GM18907 (cell line): ENCODE measurements at regions not wholly inside any gene's neighbourhood (a gene's known extent, or its start where the extent isn't known, plus 50 kb on each side); places are given as distances from the start of the nearest gene placed in this dataset.

Source experiments
- ATAC-seq: cut with Tn5 transposase; IDR thresholded peaks from one replicate; pipeline ENCODE4 v1.9.1; 2021; ENCODE audit warnings: mild to moderate bottlenecking, moderate library complexity; ENCODE audit not compliant: unreplicated experiment

DNA sequence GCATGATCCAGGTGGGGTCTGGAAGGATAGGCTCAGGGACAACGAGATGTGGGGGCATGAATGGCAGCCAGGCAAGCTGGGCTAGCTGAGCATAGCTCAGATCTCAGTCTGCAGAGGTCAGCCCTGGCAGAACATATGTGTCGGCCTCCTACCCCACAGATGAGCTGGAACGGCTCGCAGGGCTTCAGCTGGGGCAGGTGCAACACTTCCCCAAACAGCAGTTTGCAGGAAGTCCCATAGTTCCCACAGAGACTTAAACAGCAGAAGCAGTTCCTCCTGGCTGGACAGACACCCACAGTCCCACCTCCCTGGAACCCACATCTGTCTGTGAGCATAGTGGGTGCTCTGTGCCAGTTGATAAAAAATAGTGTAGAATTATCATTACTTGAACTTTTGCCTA lies 404.6 kb downstream of the GADD45G start:
- ATAC-seq: no peak

DNA sequence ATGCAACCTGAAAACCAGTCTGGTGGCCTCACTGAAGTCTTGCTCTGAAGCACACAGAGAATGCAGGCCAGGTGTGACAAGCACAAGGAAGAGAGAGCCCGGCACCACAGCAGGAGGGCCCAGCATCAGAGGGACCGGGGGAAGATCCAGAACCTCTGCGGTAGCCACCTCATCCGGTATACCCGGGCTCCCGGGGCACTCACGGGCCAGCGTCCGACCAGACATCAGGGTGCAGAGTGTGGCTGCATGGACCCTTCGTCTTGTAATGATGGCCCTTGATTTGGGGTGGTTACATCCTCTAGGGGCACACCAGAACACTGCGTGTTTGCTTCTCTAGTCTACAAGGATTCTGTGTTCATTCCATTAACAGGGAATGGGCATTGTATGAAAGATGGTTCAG lies 406.0 kb downstream of the GADD45G start:
- ATAC-seq: no peak

DNA sequence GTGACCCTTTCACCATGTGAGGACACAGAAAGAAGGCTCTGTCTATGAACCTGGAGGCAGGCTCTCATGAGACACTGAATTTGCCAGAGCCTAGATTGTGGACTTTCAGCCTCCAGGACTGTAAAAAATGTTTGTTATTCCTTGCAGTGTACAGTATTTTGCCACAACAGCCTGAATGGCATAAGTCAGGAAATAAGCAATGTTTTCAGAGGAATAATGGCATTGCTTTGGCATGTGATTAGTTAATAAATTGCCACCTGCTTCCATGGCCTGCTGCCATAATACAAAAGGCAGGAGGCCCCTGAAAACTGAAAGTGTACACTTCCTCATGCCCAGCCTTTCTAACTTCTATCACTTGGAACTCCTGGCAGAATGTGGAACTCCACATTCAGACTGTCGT lies 408.1 kb downstream of the GADD45G start:
- no peak for ATAC-seq

DNA sequence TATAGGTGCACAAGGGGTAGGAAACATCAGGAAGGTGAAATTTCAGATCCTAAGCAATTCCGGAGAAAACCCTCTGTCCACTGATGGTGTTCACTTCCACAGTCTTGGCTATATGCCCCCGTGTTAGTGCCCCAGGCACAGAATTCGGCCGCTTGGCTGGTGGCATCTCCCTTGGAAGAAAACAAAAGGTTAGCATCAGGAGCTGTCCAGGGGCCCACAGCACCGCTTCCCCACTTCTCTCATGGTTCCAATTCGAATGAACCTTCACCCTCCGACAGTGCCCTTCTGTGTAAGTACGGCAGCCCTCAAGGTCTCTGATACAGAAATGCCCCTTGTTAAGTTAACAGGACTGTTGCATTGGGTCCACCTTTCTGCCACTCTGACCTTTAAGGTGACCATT lies 409.0 kb downstream of the GADD45G start:
- ATAC-seq: no peak

DNA sequence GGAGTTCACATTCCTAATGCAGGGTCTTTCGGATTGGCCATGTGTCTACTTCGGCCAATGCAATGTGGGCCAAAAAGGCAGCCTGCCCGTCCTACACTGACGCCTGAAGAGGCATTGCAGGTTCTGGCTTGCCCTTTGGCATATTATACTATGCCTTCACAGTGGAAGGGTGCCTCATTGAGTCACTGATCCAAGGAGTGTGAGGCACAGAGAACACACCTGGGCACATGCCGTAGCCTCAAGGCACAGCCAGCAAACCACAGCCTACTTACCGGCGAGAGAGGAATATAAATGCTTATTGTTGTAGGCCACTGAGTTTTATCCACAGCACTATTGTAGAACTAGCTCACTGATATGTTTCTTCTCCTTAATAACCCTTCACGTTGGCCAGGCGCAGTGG lies 409.6 kb downstream of the GADD45G start:
- ATAC-seq: no peak

DNA sequence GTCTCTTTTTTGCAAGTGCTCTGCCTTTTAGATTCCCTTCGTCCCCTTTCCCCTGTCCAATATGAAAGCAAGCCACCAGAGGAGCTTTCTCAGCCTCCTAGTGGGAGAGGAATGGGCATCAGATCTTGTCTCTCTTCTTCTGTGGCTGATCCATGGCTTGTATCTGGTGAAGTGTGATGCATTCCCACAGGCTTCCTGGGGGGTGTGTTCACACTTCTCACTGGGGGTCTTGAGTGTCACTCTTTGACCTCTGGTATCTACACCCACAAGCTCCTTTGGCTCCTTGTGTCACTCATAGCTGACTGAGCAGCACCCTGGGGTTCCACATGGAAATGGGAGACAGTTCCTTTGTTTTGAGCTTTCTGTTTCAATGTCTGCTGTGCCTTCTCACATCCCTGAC lies 411.5 kb downstream of the GADD45G start:
- ATAC-seq: no peak

DNA sequence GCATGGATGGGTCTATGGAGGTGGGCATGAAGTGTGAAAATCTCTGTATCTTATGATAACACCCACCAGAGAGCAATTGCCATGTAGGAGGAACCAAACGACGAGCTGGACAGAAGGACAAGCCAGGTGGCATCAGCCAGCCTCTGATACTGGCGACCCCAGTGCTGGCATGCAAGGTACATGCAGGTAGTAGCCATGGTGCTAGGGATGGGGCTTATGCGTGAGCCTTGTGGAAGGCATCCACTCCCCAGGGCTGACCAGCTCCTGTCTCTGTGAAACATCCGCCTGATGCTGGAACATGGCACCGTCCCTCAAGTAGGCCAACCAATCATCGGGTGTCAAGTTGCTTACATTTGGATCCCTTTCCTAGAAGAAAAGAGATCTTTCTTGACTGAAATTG lies 412.9 kb downstream of the GADD45G start:
- ATAC-seq: no peak

DNA sequence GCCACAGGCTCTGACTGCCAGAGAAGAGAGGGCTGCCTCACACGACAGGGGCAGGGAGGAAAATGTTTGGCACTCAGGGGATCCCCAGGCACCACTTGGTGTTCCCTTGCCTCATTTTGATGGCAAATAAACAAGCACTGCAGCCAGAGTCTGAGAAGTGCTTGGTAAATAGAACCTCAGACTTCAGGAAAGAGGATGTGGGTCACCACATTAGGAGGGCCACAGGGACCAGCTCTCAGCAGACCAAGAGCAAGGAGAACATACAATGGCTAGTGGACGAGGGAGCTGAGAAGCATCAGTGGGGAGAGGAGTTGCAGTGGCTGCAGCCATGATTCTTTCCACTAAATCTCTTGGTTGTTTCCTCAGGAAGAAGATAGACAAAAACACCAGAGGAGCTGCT lies 413.9 kb downstream of the GADD45G start:
- ATAC-seq: no peak

DNA sequence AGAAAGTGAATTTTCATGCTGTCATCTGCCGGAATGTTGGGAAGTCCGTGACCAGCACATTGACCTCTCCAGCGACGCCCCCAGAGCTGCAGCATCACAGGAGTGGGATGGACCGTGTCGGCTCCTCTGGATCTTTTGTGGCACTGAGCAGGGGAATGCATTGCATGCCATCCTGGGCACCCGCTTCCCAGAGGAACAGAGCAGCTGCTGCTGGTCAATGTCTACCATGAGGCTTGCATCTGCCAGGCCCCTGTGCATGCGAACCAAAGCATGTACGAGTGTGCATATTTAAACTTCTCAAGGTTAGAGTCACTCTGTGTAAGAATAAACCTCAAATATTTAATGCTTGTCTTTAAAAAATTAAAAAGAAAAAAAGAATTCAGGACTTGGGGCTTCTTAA lies 414.8 kb downstream of the GADD45G start:
- ATAC-seq: no peak

DNA sequence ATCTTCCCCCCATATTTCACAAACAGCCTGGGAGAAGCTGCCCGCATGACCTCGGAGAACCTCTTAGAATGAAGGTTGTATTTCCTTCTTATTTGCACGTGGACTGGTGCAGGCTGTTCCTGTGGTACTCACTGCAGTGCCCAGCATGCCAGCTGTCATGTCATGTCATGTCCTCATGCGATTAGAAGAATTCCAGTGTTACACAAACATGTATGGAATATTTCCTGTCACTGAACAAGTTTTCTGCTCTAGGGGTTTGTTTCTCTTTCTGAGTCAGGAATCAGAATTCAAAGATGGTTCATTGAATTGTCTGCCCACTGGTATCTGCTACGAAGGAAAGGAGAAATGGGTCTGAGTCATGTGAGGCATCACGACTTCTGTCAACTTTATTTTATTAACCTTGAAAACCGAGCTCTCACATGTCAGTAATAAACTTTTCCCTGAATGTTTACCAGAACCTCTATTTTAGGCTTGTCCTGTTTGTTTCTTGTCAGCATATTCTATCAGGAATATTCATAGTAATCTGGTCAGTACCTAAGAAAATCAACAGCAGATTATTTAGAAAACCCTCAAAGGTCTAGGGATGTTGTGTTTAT lies 415.6 kb downstream of the GADD45G start:
- ATAC-seq: no peak

DNA sequence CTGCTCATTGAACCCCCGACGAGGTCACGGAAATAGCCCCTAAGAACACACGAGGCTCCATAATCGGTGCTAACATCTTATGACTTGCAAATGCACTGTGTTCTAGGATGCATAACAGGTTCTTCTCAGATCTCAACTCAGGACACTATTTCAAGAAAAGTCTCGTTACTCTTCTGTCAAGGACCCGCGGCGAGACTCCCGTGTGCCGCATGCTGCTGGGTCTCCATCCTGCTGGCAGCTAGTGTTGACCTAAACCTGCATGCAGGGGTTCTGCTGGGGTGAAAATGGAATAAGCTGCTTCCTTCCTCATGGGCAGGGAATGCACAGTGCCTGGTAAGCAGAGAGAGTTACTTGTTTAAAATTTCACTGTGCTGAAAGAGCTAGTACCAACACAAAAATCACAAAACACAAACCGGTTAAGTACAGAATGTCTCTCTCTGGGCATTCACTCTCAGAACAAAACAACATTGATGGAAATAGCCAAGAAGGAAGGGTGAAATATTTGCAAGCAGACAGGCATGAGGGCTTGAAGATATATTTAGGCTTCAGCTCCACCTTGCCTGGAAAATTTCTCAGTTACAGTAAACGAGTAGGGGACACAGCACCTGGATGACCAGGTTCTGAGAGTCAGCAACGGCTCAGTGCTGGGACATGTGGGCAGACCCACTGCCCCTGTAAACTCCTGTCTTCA lies 416.5 kb downstream of the GADD45G start:
- ATAC-seq: no peak

DNA sequence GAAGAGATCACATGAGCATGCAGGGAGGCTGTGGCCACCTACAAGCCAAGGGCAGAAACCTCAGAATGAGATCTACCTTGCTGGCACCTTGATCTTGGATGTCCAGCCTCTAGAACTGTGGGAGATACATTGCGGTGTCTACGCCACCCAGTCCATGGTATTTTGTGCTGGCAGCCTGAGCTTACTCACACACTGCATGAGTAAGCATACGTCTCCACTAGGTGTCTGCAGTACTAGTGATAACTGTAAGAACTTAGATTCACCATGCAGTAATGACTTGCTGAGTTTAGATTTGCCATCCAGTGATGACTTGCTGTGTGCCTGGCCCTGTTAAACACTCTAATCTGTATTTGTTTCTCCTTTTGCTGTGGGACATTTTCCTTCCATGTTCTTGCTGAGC lies 417.7 kb downstream of the GADD45G start:
- ATAC-seq: no peak

DNA sequence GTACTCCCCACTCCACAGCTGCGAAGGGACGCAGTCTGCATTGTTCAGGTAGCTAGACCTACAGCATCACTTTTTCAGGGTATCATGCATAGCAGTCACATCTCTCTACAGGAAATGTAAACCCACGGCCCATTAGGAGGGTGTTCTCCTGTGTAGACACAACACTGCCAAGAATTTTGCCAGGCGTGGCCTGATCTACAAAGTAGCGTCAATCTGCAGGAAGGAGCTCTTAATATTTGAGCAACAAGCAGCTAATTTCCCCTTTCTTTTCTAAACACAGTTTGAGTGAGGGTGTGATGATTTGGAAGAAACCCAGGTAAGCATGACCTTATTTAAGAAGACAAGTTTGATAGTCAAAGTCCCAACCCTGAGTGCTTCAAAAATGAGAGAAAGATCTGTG lies 419.0 kb downstream of the GADD45G start:
- no peak for ATAC-seq

DNA sequence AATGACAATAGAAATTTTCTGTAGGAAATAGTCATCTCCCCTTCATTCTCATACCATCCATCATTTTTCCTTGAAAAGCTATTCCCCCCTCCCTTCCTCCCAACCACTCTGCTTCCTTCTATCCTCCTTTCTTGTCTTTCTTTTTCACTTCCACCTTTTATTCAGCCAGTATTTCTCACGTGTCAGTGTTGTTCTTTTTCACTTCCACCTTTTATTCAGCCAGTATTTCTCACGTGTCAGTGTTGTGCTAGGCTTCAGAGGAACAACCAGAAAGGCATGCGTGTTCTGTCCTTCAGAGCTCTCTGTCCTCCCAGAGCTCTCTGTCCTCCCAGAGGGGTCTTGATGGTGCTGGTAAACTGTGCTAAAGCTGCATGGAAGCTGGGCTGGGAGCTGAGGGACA lies 419.6 kb downstream of the GADD45G start:
- ATAC-seq: no peak

DNA sequence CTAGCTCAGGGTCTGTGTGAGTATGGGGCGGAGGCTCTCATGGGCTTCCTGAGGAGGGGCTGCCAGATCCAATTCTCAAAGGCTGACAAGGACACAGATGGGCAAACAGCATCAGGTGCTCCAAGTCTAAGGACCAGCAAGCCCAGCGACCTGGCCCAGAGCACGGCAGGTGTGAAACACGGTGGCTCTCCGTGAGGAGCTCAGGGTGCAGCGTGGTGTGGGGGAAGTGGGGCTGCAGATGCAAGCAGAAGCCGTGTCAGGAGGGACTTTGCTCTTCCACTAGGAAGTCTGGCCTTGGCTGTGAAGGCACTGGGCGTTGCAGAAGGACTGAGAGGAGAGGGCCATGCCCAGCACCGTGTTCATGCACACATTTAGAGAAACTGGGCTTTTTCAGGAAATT lies 420.0 kb downstream of the GADD45G start:
- ATAC-seq: no peak

DNA sequence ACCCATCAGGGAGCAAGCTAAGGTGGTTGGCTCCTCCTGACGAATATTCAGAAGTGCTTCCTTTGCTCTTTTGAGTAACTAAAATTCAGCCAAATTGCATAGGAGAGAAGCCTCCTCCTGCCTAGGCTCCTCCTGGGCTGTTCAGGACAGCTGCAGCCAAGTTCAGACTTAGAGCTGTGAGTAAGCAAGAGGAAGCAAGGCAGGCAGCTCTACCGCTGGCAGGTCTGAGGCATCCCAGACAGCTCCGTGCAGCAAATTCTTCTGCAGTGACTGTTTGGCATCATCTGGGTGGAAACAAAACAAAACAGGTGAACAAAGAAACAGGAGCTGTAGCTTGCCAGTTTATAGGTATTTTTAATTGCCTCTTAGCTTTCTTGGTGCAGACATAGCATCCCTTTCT lies 421.0 kb downstream of the GADD45G start:
- ATAC-seq: no peak

DNA sequence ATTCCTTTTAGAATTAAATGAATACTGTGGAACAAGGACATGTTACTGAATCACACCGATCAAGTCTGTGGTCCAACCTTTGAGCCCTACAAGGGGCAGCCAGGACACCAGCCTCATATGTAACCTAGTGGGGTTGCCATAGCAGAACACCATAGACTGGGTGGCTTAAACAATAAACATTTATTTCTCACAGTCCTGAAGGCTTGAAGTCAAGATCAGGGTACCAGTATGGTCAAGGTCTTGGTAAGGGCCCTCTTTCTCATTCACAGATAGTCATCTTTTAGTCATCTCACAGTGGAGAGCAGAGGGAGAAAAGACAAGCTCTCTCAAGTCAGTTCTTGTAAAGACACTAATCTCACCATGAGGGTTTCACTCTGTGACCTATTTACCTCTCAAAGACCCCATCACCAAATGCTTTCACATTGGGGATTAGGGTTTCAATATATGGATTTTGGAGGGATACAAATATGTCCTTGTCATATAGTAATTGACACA lies 422.5 kb downstream of the GADD45G start:
- no peak for ATAC-seq

DNA sequence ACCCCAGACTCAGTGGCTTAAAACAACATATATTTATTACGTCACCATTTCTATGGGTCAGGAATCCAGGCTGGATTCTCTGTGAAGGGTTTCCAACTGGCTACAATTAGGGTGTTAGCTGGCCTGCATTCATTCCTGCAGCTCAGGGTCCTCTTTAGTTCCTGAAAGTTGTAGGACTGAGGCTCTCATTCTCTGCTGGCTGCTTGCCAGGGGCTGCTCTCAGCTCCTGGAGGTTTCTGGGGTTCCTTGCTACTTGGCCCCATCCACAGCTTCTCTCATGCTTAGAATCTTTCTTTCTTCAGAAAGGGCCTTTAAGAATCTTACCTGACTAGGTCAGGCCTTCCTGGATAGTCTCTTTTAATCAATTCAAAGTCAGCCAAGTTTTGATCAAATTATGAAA lies 424.6 kb downstream of the GADD45G start:
- ATAC-seq: no peak

DNA sequence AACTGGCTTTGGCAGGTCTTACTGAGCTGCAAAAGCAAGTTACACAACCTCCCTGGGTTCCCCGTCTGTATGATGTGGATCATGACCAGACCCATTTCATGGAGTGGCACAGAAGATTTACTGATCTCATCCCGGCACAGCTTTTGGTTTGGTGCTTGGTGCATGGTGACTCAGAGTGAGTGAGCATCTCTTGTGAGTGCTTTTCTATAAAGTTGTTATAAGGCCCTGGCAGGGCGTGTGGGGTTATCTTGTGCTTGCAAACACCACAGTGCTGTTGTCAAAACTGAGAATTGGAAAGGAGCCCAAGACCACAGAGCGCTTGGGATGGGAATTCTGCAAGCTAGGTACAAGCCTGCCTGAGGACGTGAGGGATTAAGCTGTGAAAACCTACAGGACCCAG lies 425.2 kb downstream of the GADD45G start:
- no peak for ATAC-seq

DNA sequence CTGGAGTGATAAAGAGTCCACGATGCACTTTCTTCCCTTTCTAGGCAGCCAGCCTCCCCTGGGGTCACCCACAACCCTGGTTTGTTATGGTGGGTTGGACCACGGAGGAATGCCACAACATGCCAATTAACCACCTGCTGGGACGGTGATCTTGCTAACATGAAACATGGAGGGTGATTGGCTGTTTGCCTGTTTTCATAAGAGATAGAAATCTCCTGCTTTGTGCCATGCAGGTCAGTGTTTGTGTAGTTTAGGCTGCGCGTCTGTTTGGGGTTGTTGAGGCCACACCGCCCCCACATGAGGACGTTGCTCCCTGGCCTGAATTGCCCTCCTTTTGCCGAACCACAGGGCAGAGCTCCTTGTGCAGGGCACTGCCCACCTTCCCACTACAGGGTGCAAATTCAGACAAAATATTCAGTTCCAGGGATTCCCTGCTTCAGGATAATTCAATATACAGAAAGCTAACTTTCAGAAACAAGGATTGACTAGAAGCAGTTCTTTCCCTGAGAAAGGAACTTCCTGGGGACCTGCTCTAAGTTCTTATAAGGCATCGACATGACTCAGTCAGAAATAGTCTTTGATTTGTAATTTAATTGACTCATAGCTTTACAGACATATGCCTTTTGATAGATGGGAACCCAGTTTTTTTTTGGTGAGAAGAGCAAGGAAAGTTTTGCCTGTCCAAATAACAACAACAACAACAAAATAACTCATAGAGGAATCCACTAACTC lies 427.6 kb downstream of the GADD45G start:
- no peak for ATAC-seq

DNA sequence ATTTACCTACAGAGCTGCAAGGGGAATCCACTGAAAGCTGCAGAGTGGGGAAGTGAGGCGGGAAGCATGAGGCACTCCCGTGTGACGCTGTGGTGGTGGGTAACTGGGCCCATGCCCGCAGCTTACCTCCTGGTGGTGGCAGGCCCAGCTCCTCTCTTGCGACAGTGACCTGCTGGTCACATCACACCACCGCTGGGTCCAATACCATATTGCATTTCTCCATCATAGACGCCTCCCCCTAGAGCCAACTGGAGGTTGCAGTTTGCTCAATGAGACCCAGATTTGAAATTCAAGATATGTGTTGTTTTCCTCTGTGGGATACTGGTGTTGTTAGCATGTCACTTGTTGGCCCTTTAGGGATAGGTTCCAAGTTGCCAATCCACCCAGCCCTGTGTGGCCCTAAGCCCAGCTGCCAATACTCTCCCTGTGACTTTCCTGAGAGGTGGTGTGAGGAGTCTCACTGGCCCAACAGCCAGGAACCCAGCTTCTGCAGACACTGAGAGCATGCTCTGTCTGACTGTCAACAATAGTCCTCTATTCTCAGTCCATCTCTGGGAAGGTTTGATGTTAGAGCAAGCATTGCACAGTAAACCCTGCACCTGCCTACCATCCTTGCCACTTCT lies 428.3 kb downstream of the GADD45G start:
- no peak for ATAC-seq

DNA sequence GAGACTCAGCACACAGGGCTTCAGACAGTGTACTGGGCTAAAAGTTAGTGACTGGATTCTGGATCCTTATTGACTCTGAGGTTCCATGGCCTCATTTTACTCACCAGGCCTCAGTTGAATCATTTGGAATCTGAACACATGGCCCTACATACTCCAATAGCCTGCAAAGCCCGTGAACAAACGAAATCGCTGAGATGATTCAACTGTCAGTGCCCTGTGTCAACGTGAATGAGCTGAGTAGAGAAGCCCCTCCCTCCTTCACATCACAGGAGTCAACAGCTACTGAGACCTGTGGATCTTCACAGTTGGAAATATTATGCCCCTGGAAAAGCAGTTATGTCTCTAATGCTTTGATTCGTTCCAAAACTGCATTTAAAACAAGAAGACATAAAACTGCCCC lies 429.3 kb downstream of the GADD45G start:
- no peak for ATAC-seq
